Esophagus (tissue), 2 donors: ENCODE measurements at regions not wholly inside any gene's neighbourhood (a gene's known extent, or its start where the extent isn't known, plus 50 kb on each side); places are given as distances from the start of the nearest gene placed in this dataset.

Experiments used
- H3K27ac ChIP-seq, 2 donors: one replicate each; pipeline ENCODE4 v1.5.1; 2013; ENCODE audit warnings: low read depth in 2 of 2, mild to moderate bottlenecking in 2 of 2, inconsistent platforms in 1 of 2, low read length in 1 of 2, moderate library complexity in 1 of 2
- H3K27me3 ChIP-seq, 2 donors: one replicate each; pipeline ENCODE4 v1.6.1; 2013; ENCODE audit warnings: low read length in 2 of 2, control low read depth in 1 of 2, mild to moderate bottlenecking in 1 of 2; ENCODE audit not compliant: insufficient read depth in 2 of 2, control insufficient read depth in 1 of 2
- H3K36me3 ChIP-seq, 2 donors: one replicate each; pipeline ENCODE4 v1.6.1; 2013; ENCODE audit warnings: low read length in 1 of 2; ENCODE audit not compliant: control insufficient read depth in 2 of 2, insufficient read depth in 2 of 2
- H3K4me1 ChIP-seq, 2 donors: one replicate each; pipeline ENCODE4 v1.6.1; 2013; ENCODE audit warnings: low read length in 1 of 2; ENCODE audit not compliant: control insufficient read depth in 2 of 2, insufficient read depth in 2 of 2
- H3K4me3 ChIP-seq, 2 donors: one replicate each; pipeline ENCODE4 v1.5.1; 2013; ENCODE audit warnings: low read length in 2 of 2, mild to moderate bottlenecking in 2 of 2, low read depth in 1 of 2, moderate library complexity in 1 of 2
- H3K9me3 ChIP-seq, 2 donors: one replicate each; pipeline ENCODE4 v1.6.1; 2013; ENCODE audit warnings: mild to moderate bottlenecking in 2 of 2, low read depth in 1 of 2, low read length in 1 of 2, moderate library complexity in 1 of 2; ENCODE audit not compliant: control insufficient read depth in 2 of 2, insufficient read depth in 1 of 2
- WGBS, 2 donors: extraction: QIAGEN DNeasy Blood & Tissue Kit; methylation state at CpG; one replicate each; pipeline ENCODE4 v1.1.7; 2013; 5-methylcytosine and 5-hydroxymethylcytosine counted together
- donor health status: healthy with polysubstance abuse.
- donor health status: Bipolar disorder and iron deficiency.

DNA sequence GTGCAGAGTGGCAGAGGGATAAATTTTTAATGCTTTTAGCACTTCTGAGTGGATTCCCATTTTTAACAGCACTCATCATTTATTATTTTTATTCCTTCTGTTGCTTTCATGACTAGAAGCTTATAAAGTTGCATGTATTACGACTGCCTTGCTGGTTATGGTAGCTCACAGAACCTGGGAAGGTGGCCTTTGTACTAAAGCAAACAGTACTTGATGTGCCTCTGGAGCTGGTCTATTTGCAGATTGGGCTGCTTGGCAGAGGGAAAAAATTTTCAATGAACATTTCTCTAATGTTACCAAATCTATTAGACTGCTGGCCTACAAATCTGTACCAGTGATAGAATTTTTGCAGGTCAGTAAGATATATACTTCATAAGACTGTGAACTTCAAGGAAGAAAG, 274.5 kb upstream of the C9orf72 start:
- WGBS, 2 donors, result 71 to 90% methylated on average over 1 of the region's 1 CpG
- H3K4me1 ChIP-seq, result no peaks in the 10 kb centered on the region
- no peaks in the 10 kb centered on the region for H3K27me3 ChIP-seq
- no peak overlapping the region for H3K27ac ChIP-seq
- H3K36me3 ChIP-seq, result no peaks in the 10 kb centered on the region
- no peaks in the 10 kb centered on the region for H3K9me3 ChIP-seq
- no peak overlapping the region for H3K4me3 ChIP-seq

DNA sequence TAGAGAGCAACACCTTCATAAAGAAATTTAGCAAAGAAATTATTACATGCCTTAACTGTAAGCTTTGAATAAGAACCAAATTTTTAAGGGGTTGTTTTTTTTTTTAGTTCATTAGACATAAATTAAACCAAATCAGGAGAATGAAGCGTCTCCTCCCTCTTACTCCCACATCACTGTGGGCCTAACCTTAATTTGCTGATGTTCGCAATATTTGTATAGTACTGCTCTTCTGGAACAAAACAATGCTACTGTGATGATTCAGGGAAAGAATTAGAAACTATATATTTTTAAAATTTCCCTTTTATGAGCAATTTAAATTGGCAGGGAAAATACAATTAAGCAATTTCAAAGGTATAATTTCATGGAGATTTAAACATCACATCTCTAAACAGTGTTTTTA, 275.0 kb upstream of the C9orf72 start:
- Histone ChIP-seq H3K36me3 (no peaks in the 10 kb centered on the region), H3K4me3 (no peak overlapping the region), H3K4me1 (no peaks in the 10 kb centered on the region), H3K9me3 (no peaks in the 10 kb centered on the region), H3K27me3 (no peaks in the 10 kb centered on the region), H3K27ac (no peak overlapping the region)
- 93 to 97% methylated on average over 2 of the region's 2 CpGs for WGBS, 2 donors

GRCh38 chr9:27851858-27852257, 278.6 kb upstream of the C9orf72 start:
- Histone ChIP-seq H3K4me1 (no peaks in the 10 kb centered on the region), H3K4me3 (no peak overlapping the region)
- WGBS, 2 donors, result 57 to 78% methylated on average over 1 of the region's 1 CpG

GRCh38 chr9:27853529-27853928, 280.2 kb upstream of the C9orf72 start:
- H3K4me3 ChIP-seq, result no peak overlapping the region
- no peaks in the 10 kb centered on the region for H3K4me1 ChIP-seq
- no peak overlapping the region for H3K27ac ChIP-seq
- WGBS, 2 donors, result 48 to 66% methylated on average over 6 of the region's 6 CpGs
- no peaks in the 10 kb centered on the region for H3K36me3 ChIP-seq
- H3K27me3 ChIP-seq, result no peaks in the 10 kb centered on the region
- no peaks in the 10 kb centered on the region for H3K9me3 ChIP-seq

More at GRCh38 chr9:27851858-27852257, 278.6 kb upstream of the C9orf72 start:
- H3K9me3 ChIP-seq, result no peaks in the 10 kb centered on the region
- no peak overlapping the region for H3K27ac ChIP-seq
- H3K27me3 ChIP-seq, result no peaks in the 10 kb centered on the region
- H3K36me3 ChIP-seq, result no peaks in the 10 kb centered on the region

DNA sequence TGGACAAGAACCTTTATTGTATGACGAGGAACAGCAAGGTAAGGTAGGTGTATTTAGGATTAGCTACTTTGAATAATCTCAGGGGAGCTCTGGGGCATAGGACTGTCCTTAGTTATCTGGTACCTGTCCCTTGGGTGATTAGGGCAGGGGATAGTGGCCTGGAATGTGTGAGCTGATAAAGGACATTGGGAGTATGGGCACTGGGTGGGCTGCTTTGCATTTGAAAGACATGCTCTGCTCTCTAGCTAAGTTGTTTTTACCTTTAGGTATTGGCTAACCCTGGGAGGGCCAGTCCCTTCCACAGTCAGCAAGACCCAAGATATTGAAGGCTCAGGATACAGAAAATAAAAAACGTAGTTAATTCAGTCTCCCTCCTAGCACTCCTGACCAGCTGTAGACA, 282.8 kb upstream of the C9orf72 start:
- 68 to 74% methylated on average over 2 of the region's 2 CpGs for WGBS, 2 donors
- Histone ChIP-seq H3K4me1 (no peaks in the 10 kb centered on the region), H3K4me3 (no peak overlapping the region), H3K27ac (no peak overlapping the region), H3K9me3 (no peaks in the 10 kb centered on the region), H3K27me3 (no peaks in the 10 kb centered on the region), H3K36me3 (no peaks in the 10 kb centered on the region)

DNA sequence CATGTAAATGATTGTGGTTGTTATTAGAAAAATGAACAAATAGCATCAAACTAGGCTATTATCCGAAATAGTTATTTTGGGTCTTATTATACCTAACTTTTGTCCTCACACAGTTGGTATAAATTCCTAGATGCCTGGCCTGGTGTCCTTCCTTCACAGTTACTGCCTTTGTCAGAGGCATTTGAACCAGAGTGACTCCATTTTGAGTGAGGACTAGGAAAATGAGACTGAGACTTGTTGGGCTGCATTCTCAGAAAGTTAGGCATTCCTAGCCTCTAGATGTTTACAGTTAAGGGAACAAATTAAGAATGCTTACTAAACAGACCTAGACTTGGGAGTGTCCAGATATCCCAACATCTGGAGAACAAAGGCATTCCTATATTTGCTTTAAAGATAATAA, 283.5 kb upstream of the C9orf72 start:
- Histone ChIP-seq H3K36me3 (no peaks in the 10 kb centered on the region), H3K27ac (no peak overlapping the region), H3K4me1 (no peaks in the 10 kb centered on the region), H3K4me3 (no peak overlapping the region), H3K9me3 (no peaks in the 10 kb centered on the region), H3K27me3 (no peaks in the 10 kb centered on the region)
- WGBS, 2 donors, result 88 to 89% methylated on average over 1 of the region's 1 CpG

DNA sequence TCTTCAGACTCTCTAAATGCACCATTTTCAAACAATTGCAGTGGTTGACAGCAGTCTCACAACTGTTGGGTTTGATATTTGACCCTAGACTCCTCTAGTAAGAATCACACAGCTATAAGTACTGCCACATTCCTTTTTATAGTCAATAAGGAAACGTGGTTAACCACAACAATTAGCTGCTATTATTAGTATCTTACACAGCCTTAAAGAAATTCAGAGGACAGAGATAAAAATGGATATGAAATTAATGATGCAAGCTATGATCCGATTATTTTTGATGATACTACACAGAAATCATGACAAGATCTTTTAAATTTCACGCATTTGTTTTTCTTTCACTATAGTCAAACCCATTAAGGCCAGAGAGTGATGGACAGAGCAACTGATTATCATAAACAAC, 288.6 kb upstream of the C9orf72 start:
- 48 to 50% methylated on average over 3 of the region's 3 CpGs for WGBS, 2 donors
- no peaks in the 10 kb centered on the region for H3K27me3 ChIP-seq
- no peak overlapping the region for H3K4me3 ChIP-seq
- H3K27ac ChIP-seq, result no peak overlapping the region
- H3K9me3 ChIP-seq, result no peaks in the 10 kb centered on the region
- no peaks in the 10 kb centered on the region for H3K4me1 ChIP-seq
- no peaks in the 10 kb centered on the region for H3K36me3 ChIP-seq

GRCh38 chr9:27864644-27865438, 291.6 kb upstream of the C9orf72 start:
- no peaks in the 10 kb centered on the region for H3K4me1 ChIP-seq
- no peak overlapping the region for H3K27ac ChIP-seq
- H3K36me3 ChIP-seq, result no peaks in the 10 kb centered on the region
- H3K4me3 ChIP-seq, result no peak overlapping the region
- H3K9me3 ChIP-seq, result no peaks in the 10 kb centered on the region
- no peaks in the 10 kb centered on the region for H3K27me3 ChIP-seq
- 44 to 45% methylated on average over 7 of the region's 7 CpGs for WGBS, 2 donors

DNA sequence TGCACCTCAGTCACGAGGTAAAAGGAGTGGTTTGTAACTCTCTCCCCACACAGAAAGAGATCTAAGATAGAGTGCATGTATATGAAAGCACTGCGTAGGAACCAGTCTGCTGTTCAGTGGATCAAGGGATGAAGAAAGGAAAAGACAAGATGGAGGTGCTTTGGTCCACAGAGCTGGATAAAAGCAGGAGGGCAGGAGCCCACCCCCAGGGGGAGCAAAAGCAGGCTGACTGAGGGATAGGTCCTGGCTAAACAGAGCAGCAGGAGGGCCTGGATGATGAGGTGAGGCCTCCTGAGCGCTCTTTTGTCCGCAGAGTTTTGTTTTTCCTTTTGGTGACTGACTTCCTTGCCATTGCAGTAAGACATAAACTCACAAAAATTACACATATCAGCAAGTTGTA, 293.5 kb upstream of the C9orf72 start:
- Histone ChIP-seq H3K27ac (no peak overlapping the region), H3K27me3 (no peaks in the 10 kb centered on the region), H3K4me1 (no peaks in the 10 kb centered on the region), H3K9me3 (no peaks in the 10 kb centered on the region), H3K36me3 (no peaks in the 10 kb centered on the region), H3K4me3 (no peak overlapping the region)
- WGBS, 2 donors, result 86 to 87% methylated on average over 4 of the region's 4 CpGs

DNA sequence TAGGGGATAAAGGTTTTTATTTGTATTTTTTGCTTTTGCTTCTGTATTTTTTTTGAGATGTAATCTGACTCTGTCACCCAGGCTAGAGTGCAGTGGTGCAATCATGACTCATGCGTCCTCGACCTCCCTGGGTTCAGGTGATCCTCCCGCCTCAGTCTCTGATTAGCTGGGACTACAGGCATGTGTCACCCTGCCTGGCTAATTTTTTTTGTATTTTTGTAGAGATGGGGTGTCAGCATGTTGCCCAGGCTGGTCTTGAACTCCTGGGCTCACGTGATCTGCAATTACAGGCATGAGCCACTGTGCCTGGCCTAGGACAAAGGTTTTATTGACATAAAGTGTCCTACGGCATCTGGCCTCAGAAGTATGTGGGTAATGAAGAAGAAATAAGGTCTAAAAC, 297.1 kb upstream of the C9orf72 start:
- WGBS, 2 donors, result 74 to 81% methylated on average over 5 of the region's 5 CpGs
- no peaks in the 10 kb centered on the region for H3K4me1 ChIP-seq
- H3K27me3 ChIP-seq, result no peaks in the 10 kb centered on the region
- no peaks in the 10 kb centered on the region for H3K9me3 ChIP-seq
- H3K36me3 ChIP-seq, result no peaks in the 10 kb centered on the region
- H3K27ac ChIP-seq, result no peak overlapping the region
- H3K4me3 ChIP-seq, result no peak overlapping the region
